ENCODE measurements at regions not wholly inside any gene's neighbourhood (a gene's known extent, or its start where the extent isn't known, plus 50 kb on each side); places are given as distances from the start of the nearest gene placed in this dataset.
"Not testable (repeated sequence)": the region's sequence is repeated elsewhere in the genome, so short reads cannot be mapped to it uniquely, and the experiment has no call there.

DNA sequence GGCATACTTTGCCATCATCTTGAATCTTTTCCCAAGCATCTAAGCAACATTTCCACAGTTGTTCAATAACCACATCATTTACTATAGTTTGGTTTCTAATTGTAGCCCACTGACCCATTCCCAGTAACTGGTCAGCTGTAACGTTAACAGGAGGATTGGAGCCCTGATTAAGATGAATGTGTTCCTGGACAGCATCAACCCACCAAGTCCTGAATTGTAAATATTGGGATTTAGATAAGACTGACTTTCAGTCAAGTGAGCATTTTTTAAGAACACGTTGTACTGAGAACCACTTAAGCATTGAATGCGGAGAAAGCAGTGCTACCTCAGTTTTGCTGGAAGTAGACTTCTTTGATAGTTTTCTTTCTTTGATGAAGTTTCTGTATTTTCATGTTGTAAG lies 53.3 kb upstream of the ARL4D start:
- intact Hi-C loops (cut with micrococcal nuclease); CTCF ChIA-PET (ENCODE audit: low intra/inter-chr PET ratio); H3K4me1 ChIP-seq (replicated peaks in 1 of 2; ENCODE audit: control insufficient read depth in 2 of 2, insufficient read depth in 2 of 2, low read length in 2 of 2); BruUV-seq (replicated peaks); H3K9me1 ChIP-seq (ENCODE audit: control insufficient read depth, insufficient read depth, low read length); H3K27me3 ChIP-seq (ENCODE audit: control insufficient read depth in 2 of 2, insufficient read depth in 2 of 2, low read length in 2 of 2); H4K20me1 ChIP-seq (replicated peaks; ENCODE audit: control insufficient read depth, insufficient read depth, low read length); H2AFZ ChIP-seq (ENCODE audit: low read depth, low read length); ATAC-seq; in situ Hi-C loops (cut with MboI); H3K9ac ChIP-seq (ENCODE audit: insufficient read depth in 1 of 2, low read depth in 2 of 2, low read length in 2 of 2); H3K36me3 ChIP-seq (ENCODE audit: control insufficient read depth, insufficient read depth, low read length); DNase-seq (ENCODE audit: extremely low read depth in 1 of 4, low spot score in 3 of 4); H3K4me3 ChIP-seq; H3K79me2 ChIP-seq (ENCODE audit: control insufficient read depth, insufficient read depth, low read length); H3K4me2 ChIP-seq (ENCODE audit: insufficient read depth, low read length); H3K27ac ChIP-seq (ENCODE audit: extremely low read depth, low read depth, low read length): not testable (repeated sequence)
- POLR2A ChIA-PET, result interaction anchor here (0.9 kb wide), 1 partner anchor 20 kb away, joined by 4 read pairs; no protein-coding TSS in a partner anchor
- H3K9me3 ChIP-seq (replicated peaks; ENCODE audit: control insufficient read depth, insufficient read depth, low read depth, low read length), result peaks cover 13% of the 10 kb centered on the region
- 9% methylated on average over 3 of the region's 3 CpGs for WGBS (ENCODE audit: insufficient coverage, low coverage, missing lambda C conversion rate)
- FAIRE-seq, result peak; percentile 64

- Histone ChIP-seq H4K20me1 (replicated peaks; ENCODE audit: control insufficient read depth, insufficient read depth, low read length) (no peaks in the 10 kb centered on the region), H3K36me3 (ENCODE audit: control insufficient read depth, insufficient read depth, low read length) (no peaks in the 10 kb centered on the region), H3K4me3 (no peak overlapping the region), H3K4me2 (ENCODE audit: insufficient read depth, low read length) (no peak overlapping the region), H3K79me2 (ENCODE audit: control insufficient read depth, insufficient read depth, low read length) (no peaks in the 10 kb centered on the region), H3K9ac (ENCODE audit: insufficient read depth in 1 of 2, low read depth in 2 of 2, low read length in 2 of 2) (no peak overlapping the region), H3K9me3 (replicated peaks; ENCODE audit: control insufficient read depth, insufficient read depth, low read depth, low read length) (peaks cover 8% of the 10 kb centered on the region), H3K27me3 (ENCODE audit: control insufficient read depth in 2 of 2, insufficient read depth in 2 of 2, low read length in 2 of 2) (no peaks in the 10 kb centered on the region), H3K27ac (ENCODE audit: extremely low read depth, low read depth, low read length) (no peak overlapping the region), H2AFZ (ENCODE audit: low read depth, low read length) (no peak overlapping the region), H3K4me1 (replicated peaks in 1 of 2; ENCODE audit: control insufficient read depth in 2 of 2, insufficient read depth in 2 of 2, low read length in 2 of 2) (no peaks in the 10 kb centered on the region), H3K9me1 (ENCODE audit: control insufficient read depth, insufficient read depth, low read length) (no peaks in the 10 kb centered on the region)
- FAIRE-seq (no peak), DNase-seq (ENCODE audit: extremely low read depth in 1 of 4, low spot score in 3 of 4) (no peak), ATAC-seq (no peak)
- in situ Hi-C loops (cut with MboI) (no loop called here), intact Hi-C loops (cut with micrococcal nuclease) (no loop called here)
- TF ChIP-seq USF2 (CRISPR knock-in tag; IDR thresholded peaks at IDR 0.05) (no peak), NFIC (IDR thresholded peaks at IDR 0.05) (peak; percentile 17; the same call in 1 of the 2 replicates), NCOA1 (IDR thresholded peaks at IDR 0.05; ENCODE audit: low read depth) (no peak)
- POLR2A ChIA-PET, result interaction anchor here (0.9 kb wide), 1 partner anchor 21 kb away, joined by 4 read pairs; no protein-coding TSS in a partner anchor
- CTCF ChIA-PET (ENCODE audit: low intra/inter-chr PET ratio), result no interaction called here
- BruUV-seq (replicated peaks), result no TSS peak
- WGBS (ENCODE audit: insufficient coverage, low coverage, missing lambda C conversion rate), result 0% methylated on average over 6 of the region's 6 CpGs
Observed at GRCh38 chr17:43344685-43345084, 54.1 kb upstream of the ARL4D start.
